ENCODE measurements at regions not wholly inside any gene's neighbourhood (a gene's known extent, or its start where the extent isn't known, plus 50 kb on each side); places are given as distances from the start of the nearest gene placed in this dataset.

- TF ChIP-seq, protein P1, sequence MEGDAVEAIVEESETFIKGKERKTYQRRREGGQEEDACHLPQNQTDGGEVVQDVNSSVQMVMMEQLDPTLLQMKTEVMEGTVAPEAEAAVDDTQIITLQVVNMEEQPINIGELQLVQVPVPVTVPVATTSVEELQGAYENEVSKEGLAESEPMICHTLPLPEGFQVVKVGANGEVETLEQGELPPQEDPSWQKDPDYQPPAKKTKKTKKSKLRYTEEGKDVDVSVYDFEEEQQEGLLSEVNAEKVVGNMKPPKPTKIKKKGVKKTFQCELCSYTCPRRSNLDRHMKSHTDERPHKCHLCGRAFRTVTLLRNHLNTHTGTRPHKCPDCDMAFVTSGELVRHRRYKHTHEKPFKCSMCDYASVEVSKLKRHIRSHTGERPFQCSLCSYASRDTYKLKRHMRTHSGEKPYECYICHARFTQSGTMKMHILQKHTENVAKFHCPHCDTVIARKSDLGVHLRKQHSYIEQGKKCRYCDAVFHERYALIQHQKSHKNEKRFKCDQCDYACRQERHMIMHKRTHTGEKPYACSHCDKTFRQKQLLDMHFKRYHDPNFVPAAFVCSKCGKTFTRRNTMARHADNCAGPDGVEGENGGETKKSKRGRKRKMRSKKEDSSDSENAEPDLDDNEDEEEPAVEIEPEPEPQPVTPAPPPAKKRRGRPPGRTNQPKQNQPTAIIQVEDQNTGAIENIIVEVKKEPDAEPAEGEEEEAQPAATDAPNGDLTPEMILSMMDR (IDR thresholded peaks at IDR 0.05; ENCODE audit: low read depth, low read length, poor library complexity, severe bottlenecking), result no peak
- no peak for TF ChIP-seq EZH2phosphoT487 (IDR thresholded peaks at IDR 0.05; ENCODE audit: borderline replicate concordance, low read length)
Measured at GRCh38 chr2:33859176-33859575, 260.1 kb upstream of the FAM98A start.
